Loucy (cell line): ENCODE measurements at regions not wholly inside any gene's neighbourhood (a gene's known extent, or its start where the extent isn't known, plus 50 kb on each side); places are given as distances from the start of the nearest gene placed in this dataset.

Source experiments
- H2AFZ ChIP-seq: fragments of 200-600 bp; sonication (generic); 2 replicates; pipeline ENCODE4 v1.6.0; 2016; ENCODE audit warnings: antibody characterized with exemption, mild to moderate bottlenecking, low read length, moderate library complexity
- H3F3A ChIP-seq: fragments of 200-600 bp; 2 replicates; pipeline ENCODE4 v1.6.0; 2016; ENCODE audit warnings: antibody characterized with exemption, low read depth, mild to moderate bottlenecking
- H3K27me3 ChIP-seq: fragments of 200-600 bp; sonication (generic); 2 replicates; pipeline ENCODE4 v1.6.1; 2014; ENCODE audit warnings: low read length, mild to moderate bottlenecking; ENCODE audit not compliant: insufficient read depth, poor library complexity, severe bottlenecking
- H3K36me3 ChIP-seq: fragments of 200-600 bp; sonication (generic); 2 replicates; pipeline ENCODE4 v1.6.1; 2016; ENCODE audit warnings: low read length; ENCODE audit not compliant: insufficient read depth
- H3K4me1 ChIP-seq: fragments of 200-600 bp; sonication (generic); 2 replicates; pipeline ENCODE4 v1.5.1; 2014; ENCODE audit warnings: low read length, mild to moderate bottlenecking; ENCODE audit not compliant: insufficient read depth, poor library complexity, severe bottlenecking
- H3K4me2 ChIP-seq: fragments of 200-600 bp; sonication (generic); 2 replicates; pipeline ENCODE4 v1.6.0; 2014; ENCODE audit warnings: antibody characterized with exemption, low read length, low read depth, mild to moderate bottlenecking; ENCODE audit not compliant: poor library complexity, severe bottlenecking
- H3K4me3 ChIP-seq: fragments of 200-600 bp; sonication (generic); 2 replicates; pipeline ENCODE4 v1.5.1; 2014; ENCODE audit warnings: low read length, mild to moderate bottlenecking, mixed read lengths; ENCODE audit not compliant: poor library complexity, severe bottlenecking
- H3K79me2 ChIP-seq: fragments of 200-600 bp; sonication (generic); 2 replicates; pipeline ENCODE4 v1.6.1; 2014; ENCODE audit warnings: low read length; ENCODE audit not compliant: insufficient read depth
- H3K9ac ChIP-seq: fragments of 200-600 bp; sonication (generic); 2 replicates; pipeline ENCODE4 v1.6.0; 2014; ENCODE audit warnings: mild to moderate bottlenecking, low read depth, low read length, moderate library complexity; ENCODE audit not compliant: poor library complexity, severe bottlenecking
- H3K9me2 ChIP-seq: fragments of 200-600 bp; sonication (generic); replicated peaks from 2 replicates; pipeline ENCODE4 v1.6.1; 2016; ENCODE audit warnings: low read depth, low read length, mixed read lengths
- H3K9me3 ChIP-seq: fragments of 200-600 bp; sonication (generic); 2 replicates; pipeline ENCODE4 v1.6.1; 2014; ENCODE audit warnings: mild to moderate bottlenecking, antibody characterized with exemption, low read length, low read depth; ENCODE audit not compliant: insufficient read depth
- H4K20me1 ChIP-seq: fragments of 200-600 bp; sonication (generic); 2 replicates; pipeline ENCODE4 v1.6.0; 2014; ENCODE audit warnings: antibody characterized with exemption, low read length, mild to moderate bottlenecking; ENCODE audit not compliant: insufficient read depth, poor library complexity, severe bottlenecking
- CTCF ChIP-seq: fragments of 200-600 bp; sonication (generic); conservative IDR thresholded peaks from 2 replicates; pipeline ENCODE4 v1.5.1; 2014; ENCODE audit warnings: mild to moderate bottlenecking, antibody characterized with exemption, low read length
- EZH2phosphoT487 ChIP-seq: fragments of 200-600 bp; IDR thresholded peaks from 2 replicates; pipeline ENCODE4 v1.6.1; 2018; ENCODE audit warnings: antibody characterized with exemption, mild to moderate bottlenecking, moderate library complexity, borderline replicate concordance

- no peaks in the 10 kb centered on the region for H3F3A ChIP-seq
- no peaks in the 10 kb centered on the region for H3K27me3 ChIP-seq
- H3K9me2 ChIP-seq = no peaks in the 10 kb centered on the region
- no peaks in the 10 kb centered on the region for H4K20me1 ChIP-seq
- no peak overlapping the region for H3K4me2 ChIP-seq
- H3K36me3 ChIP-seq = no peaks in the 10 kb centered on the region
- H2AFZ ChIP-seq = no peak overlapping the region
- H3K9me3 ChIP-seq = no peaks in the 10 kb centered on the region
- no peaks in the 10 kb centered on the region for H3K79me2 ChIP-seq
- no peaks in the 10 kb centered on the region for H3K4me1 ChIP-seq
- no peak overlapping the region for H3K4me3 ChIP-seq
- no peak overlapping the region for H3K9ac ChIP-seq
- no peak for TF ChIP-seq EZH2phosphoT487
- no peak for TF ChIP-seq CTCF
Measured at GRCh38 chr5:38164776-38165399, 93.5 kb upstream of the EGFLAM start.

DNA sequence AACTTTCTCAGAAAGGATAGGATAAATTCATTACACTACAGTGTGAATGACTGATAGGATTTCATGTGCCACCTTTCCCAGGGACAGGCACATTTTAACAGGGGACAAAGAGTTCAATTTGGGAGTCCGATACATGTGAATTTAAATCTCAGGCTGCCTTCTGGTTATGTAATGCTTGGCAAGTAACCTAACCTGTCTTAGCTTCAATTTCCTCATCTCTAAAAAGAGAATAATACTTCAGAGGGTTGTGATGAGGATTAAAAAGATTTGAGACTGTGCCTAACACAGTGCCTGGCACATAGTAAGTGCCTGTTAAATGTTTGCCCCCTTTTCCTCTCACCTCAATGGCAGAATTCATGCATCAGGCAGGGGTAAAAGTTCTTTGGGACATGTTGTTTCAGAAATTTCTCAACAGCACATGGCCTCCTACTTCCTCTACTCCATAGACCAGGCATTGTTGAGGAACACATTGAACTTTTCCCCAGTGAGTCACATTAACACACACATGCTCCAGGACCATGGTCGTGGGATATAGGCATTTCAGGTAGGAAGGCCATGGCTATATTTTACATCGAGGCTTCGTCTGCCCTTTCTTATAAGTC lies 94.6 kb upstream of the EGFLAM start:
- no peak overlapping the region for H2AFZ ChIP-seq
- H3K4me3 ChIP-seq = no peak overlapping the region
- H3K27me3 ChIP-seq = no peaks in the 10 kb centered on the region
- no peaks in the 10 kb centered on the region for H3K9me3 ChIP-seq
- H3F3A ChIP-seq = no peaks in the 10 kb centered on the region
- H3K36me3 ChIP-seq = no peaks in the 10 kb centered on the region
- TF ChIP-seq EZH2phosphoT487 (no peak), CTCF (no peak)
- no peak overlapping the region for H3K4me2 ChIP-seq
- no peaks in the 10 kb centered on the region for H3K79me2 ChIP-seq
- H3K9me2 ChIP-seq = no peaks in the 10 kb centered on the region
- H4K20me1 ChIP-seq = no peaks in the 10 kb centered on the region
- no peaks in the 10 kb centered on the region for H3K4me1 ChIP-seq
- H3K9ac ChIP-seq = no peak overlapping the region

GRCh38 chr5:38162625-38163024 lies 95.7 kb upstream of the EGFLAM start:
- Histone ChIP-seq H3K4me1 (no peaks in the 10 kb centered on the region), H3K9ac (no peak overlapping the region), H3K9me2 (no peaks in the 10 kb centered on the region), H3F3A (no peaks in the 10 kb centered on the region), H3K79me2 (no peaks in the 10 kb centered on the region), H2AFZ (no peak overlapping the region), H3K9me3 (no peaks in the 10 kb centered on the region), H3K36me3 (no peaks in the 10 kb centered on the region), H3K4me2 (no peak overlapping the region), H3K27me3 (no peaks in the 10 kb centered on the region), H4K20me1 (no peaks in the 10 kb centered on the region), H3K4me3 (no peak overlapping the region)
- TF ChIP-seq CTCF = no peak
- no peak for TF ChIP-seq EZH2phosphoT487
